Naive thymus-derived CD8-positive, alpha-beta T cell (primary cell): ENCODE measurements at regions not wholly inside any gene's neighbourhood (a gene's known extent, or its start where the extent isn't known, plus 50 kb on each side); places are given as distances from the start of the nearest gene placed in this dataset.

Experiments used
- ATAC-seq, 2 donors: fragments of 150-1000 bp; cut with Tn5 transposase in 1 of 2; sonication (Bioruptor Pico), chemical (Tn5 transposase) in 1 of 2; 1 replicate in 1 of 2; 2 replicates in 1 of 2; pipeline ENCODE4 v1.10.0; 2021; ENCODE audit warnings: mild to moderate bottlenecking in 2 of 2, moderate library complexity in 2 of 2
- POLR2A ChIA-PET: fragments of 350-600 bp; sonication (Branson Sonifier 250); formaldehyde crosslinking; loops from one replicate; lab custom pipeline; 2021; ENCODE audit warnings: antibody characterized with exemption; lab: Charles Lee
- DNase-seq, 10 donors: peaks; one replicate each; pipeline versions ENCODE4 v3.0.0 to v3.0.0-alpha.2; 2020 to 2022
- H3K27ac Mint-ChIP-seq, 10 donors: one replicate each; pipeline ENCODE4 v1.8.0; 2020 to 2022; ENCODE audit warnings: mild to moderate bottlenecking in 10 of 10, mixed read lengths in 10 of 10, moderate library complexity in 4 of 10, inconsistent platforms in 1 of 10
- H3K27me3 Mint-ChIP-seq, 5 donors: one replicate each; pipeline ENCODE4 v1.8.0; 2021 to 2022; ENCODE audit warnings: mixed read lengths in 5 of 5
- H3K36me3 Mint-ChIP-seq, 3 donors: one replicate each; pipeline ENCODE4 v1.8.0; 2020 to 2022; ENCODE audit warnings: mixed read lengths in 3 of 3, mild to moderate bottlenecking in 2 of 3, inconsistent platforms in 1 of 3
- H3K4me1 Mint-ChIP-seq, 4 donors: one replicate each; pipeline ENCODE4 v1.8.0; 2021 to 2022; ENCODE audit warnings: mixed read lengths in 4 of 4
- H3K4me3 Mint-ChIP-seq, 10 donors: one replicate each; pipeline ENCODE4 v1.8.0; 2020 to 2022; ENCODE audit warnings: mild to moderate bottlenecking in 10 of 10, mixed read lengths in 10 of 10, moderate library complexity in 6 of 10, inconsistent platforms in 1 of 10
- H3K9me3 Mint-ChIP-seq, 9 donors: one replicate each; pipeline ENCODE4 v1.8.0; 2020 to 2022; ENCODE audit warnings: mixed read lengths in 9 of 9, mild to moderate bottlenecking in 3 of 9, inconsistent platforms in 1 of 9, moderate library complexity in 1 of 9

DNA sequence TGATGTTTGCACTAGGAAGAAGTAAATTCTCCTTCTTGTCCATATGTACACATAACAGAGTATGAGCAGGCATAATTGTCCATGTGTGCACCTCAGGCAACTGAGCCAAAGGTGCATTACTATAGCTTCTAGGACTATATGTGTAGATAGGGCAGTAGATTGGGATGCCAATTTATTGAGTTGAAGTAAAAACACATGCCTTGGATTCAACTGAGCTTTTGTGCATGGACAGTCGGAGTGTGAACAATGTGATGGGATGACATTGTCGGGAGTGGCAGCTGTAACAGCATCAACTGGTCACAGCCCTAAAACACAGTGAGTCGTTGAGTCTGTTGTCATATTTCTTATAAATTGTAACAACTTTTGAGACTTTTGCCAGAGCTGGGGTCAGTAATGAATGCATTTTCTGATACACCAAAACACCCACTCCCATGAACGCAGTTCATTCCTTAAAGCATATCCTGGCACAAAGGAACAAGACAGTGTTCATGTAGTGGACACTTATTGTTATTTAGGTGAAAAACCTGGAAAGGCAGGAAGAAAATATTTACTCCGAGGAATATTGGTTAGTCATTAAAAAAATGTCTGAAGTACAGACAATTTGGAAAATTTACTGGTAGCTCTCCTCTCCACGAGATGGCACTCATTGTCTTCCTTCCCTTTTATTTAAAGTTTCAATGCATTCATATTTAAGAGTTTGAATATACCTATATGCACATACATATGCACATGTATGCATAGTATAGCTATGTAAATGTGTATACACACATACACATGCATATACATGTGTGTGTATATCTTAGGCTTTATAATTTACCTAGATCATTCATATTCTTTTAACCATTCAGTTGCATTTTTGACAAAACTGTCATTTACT is 302.0 kb upstream of the STXBP5 start:
- no peaks in the 10 kb centered on the region for H3K27me3 Mint-ChIP-seq
- no peaks in the 10 kb centered on the region for H3K9me3 Mint-ChIP-seq
- DNase-seq: peak in 2 of 10 donors; percentile 1 to 4
- H3K36me3 Mint-ChIP-seq: no peaks in the 10 kb centered on the region
- H3K27ac Mint-ChIP-seq: no peak overlapping the region
- no peak for ATAC-seq
- no peak overlapping the region for H3K4me3 Mint-ChIP-seq
- no peaks in the 10 kb centered on the region for H3K4me1 Mint-ChIP-seq
- POLR2A ChIA-PET: no interaction called here

DNA sequence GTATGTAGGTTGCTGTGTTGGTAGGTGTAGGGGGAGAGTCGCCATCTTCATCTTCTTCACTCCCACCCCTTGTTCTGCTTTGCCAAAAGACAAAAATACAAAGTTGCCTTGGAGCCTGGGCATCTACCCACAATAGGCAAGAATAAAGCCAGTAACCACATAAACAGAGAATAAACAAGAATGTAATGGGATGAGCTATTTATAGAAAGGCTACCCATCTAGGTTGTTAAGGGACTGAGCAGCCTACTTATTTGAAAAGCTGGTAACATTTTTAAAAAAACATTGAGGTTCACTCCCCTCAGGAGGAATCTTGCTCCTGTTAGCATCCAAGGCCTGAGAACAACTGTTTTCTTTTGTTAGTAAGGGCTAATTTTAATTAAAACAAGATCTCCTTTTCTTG is 301.4 kb upstream of the STXBP5 start:
- Mint-ChIP-seq H3K9me3 (no peaks in the 10 kb centered on the region), H3K27me3 (no peaks in the 10 kb centered on the region), H3K4me3 (no peak overlapping the region), H3K36me3 (no peaks in the 10 kb centered on the region), H3K4me1 (no peaks in the 10 kb centered on the region), H3K27ac (no peak overlapping the region)
- DNase-seq: no peak
- ATAC-seq: no peak
- POLR2A ChIA-PET: no interaction called here

DNA sequence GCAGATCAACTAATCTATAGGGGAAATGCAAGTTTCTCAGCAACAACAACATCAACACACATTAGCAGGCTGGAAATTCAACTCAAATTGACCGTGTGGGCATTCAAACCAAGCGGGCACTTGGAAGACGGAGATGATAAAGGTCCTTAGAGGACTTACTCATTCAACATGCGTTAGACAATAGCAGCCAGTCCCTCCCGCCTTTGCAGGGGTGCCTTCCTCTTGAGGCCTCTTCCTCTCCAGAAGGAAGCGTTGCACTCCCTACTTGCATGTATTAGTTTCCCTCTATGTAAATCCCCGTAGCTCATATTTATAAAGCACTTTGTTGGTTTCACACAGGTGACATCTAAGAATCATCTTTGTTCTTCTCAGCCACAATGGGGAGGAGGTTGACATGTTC is 300.8 kb upstream of the STXBP5 start:
- no peaks in the 10 kb centered on the region for H3K27me3 Mint-ChIP-seq
- ATAC-seq (no peak), DNase-seq (no peak)
- no peaks in the 10 kb centered on the region for H3K4me1 Mint-ChIP-seq
- no peaks in the 10 kb centered on the region for H3K9me3 Mint-ChIP-seq
- POLR2A ChIA-PET: no interaction called here
- no peak overlapping the region for H3K4me3 Mint-ChIP-seq
- no peaks in the 10 kb centered on the region for H3K36me3 Mint-ChIP-seq
- no peak overlapping the region for H3K27ac Mint-ChIP-seq

DNA sequence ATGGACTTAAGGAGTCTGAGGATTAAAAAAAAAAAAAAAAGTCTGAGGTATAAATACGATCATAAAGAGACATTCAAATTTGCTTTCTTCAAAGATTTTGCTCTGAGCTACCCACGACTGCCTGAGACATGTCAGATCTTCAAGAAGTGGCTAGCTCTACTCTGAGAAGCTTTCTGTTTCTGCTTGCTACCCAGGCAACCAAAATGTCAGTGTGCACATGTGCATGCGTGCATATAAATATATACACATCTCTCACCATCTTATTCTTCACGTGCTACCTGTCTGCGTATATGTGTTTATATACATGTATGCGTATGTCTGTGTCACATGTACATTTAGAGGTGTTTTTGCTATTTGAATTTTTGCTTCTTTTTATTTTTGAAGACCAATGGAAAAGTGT is 299.6 kb upstream of the STXBP5 start:
- Mint-ChIP-seq H3K4me3 (no peak overlapping the region), H3K4me1 (no peaks in the 10 kb centered on the region), H3K27me3 (no peaks in the 10 kb centered on the region), H3K27ac (no peak overlapping the region), H3K36me3 (no peaks in the 10 kb centered on the region), H3K9me3 (no peaks in the 10 kb centered on the region)
- no peak for ATAC-seq
- DNase-seq: no peak
- POLR2A ChIA-PET: no interaction called here

DNA sequence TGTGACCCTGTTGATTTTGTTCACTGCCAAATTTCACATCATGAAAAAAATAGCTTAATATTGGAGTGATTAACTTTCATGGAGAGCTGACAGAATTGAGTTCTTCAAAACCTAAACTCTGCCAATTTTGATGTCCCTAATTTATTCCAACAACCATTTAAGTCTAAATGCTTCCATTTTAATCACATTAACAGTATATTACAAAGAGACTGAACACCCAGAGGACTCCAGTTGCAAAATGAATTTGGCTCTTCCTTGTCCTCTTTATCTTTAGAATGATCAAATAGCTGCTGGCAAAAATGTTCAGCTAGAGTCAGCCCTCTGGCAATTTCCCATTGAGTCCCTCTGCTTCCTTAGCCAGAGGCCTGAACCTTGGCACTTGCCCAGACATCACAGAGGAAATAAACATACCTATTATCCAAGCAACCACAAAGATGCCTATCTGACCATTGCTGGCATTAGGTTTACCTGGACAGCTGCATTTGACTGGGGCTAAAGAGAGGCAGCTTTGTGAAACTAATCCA is 299.0 kb upstream of the STXBP5 start:
- no peaks in the 10 kb centered on the region for H3K36me3 Mint-ChIP-seq
- POLR2A ChIA-PET: interaction anchor here (0.6 kb wide), 1 partner anchor 293 kb away, joined by 3 read pairs; no protein-coding TSS in a partner anchor
- no peaks in the 10 kb centered on the region for H3K27me3 Mint-ChIP-seq
- ATAC-seq (no peak), DNase-seq (no peak)
- no peaks in the 10 kb centered on the region for H3K9me3 Mint-ChIP-seq
- H3K4me1 Mint-ChIP-seq: no peaks in the 10 kb centered on the region
- no peak overlapping the region for H3K4me3 Mint-ChIP-seq
- peak overlapping the region in 1 of 10 donors; percentile 31 for H3K27ac Mint-ChIP-seq

DNA sequence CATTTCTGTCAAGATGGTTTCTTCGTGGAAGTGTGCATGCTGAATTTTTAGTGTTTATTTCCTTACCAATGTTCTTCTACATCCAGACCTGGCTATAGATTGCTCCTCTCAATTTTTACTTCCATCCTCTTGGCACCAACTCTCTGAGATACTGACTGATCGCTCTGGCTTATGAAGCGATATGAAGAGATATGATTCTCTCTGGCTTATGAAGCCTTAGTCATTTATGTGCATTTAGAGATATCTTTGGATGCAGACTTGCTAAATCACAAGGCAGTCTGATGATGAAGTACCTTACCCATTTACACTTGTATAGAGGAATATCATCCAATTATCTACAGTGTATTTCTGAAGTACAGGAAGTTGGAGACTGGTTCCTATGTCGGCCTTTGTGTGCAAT is 295.4 kb upstream of the STXBP5 start:
- no peak overlapping the region for H3K4me3 Mint-ChIP-seq
- ATAC-seq (no peak), DNase-seq (no peak)
- H3K9me3 Mint-ChIP-seq: no peaks in the 10 kb centered on the region
- no peaks in the 10 kb centered on the region for H3K4me1 Mint-ChIP-seq
- peaks cover 0 to 13% (median 4%) of the 10 kb centered on the region in 5 donors for H3K27me3 Mint-ChIP-seq
- no peak overlapping the region for H3K27ac Mint-ChIP-seq
- POLR2A ChIA-PET: no interaction called here
- no peaks in the 10 kb centered on the region for H3K36me3 Mint-ChIP-seq

DNA sequence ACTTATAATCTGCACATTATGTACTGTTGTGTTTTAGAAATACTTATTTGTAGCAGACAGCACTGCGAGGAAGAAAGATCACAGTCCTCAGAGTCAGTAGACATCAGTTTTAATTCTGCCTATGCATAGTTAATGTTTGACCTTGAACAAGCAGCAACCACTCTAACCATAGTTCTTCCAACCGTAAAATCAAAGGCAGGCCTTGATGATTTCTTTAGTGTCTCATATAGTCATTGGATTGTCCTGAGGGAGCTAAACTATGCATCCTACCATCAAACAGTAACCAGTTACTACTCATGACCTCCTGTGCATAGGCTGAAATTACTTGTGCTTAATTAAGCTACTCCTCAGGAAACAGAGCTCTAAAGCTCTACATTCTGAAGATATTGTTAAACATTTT is 294.8 kb upstream of the STXBP5 start:
- ATAC-seq (no peak), DNase-seq (no peak)
- Mint-ChIP-seq H3K4me3 (no peak overlapping the region), H3K4me1 (peaks cover 2 to 5% (median 4%) of the 10 kb centered on the region in 4 donors), H3K36me3 (no peaks in the 10 kb centered on the region), H3K27me3 (peaks cover 2 to 19% (median 8%) of the 10 kb centered on the region in 5 donors), H3K9me3 (no peaks in the 10 kb centered on the region), H3K27ac (no peak overlapping the region)
- POLR2A ChIA-PET: no interaction called here

DNA sequence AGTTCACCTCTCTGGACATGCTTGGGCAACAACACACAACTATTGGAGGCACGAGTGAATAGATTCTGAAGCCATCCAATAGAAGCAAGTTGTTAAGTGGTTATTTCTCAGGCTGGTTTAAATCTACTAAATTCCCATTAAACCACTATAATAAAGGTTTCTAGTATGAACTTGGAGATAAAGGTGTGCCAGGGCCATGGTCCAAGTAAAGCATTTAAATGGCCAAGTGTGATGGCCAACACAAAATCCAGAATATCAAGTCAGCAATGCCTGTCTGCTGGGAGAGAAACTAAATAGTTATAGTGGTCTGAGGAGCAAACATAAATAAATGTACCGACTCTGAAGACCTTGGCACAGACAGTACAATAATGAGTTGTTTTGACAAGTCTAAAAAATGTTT is 294.3 kb upstream of the STXBP5 start:
- H3K36me3 Mint-ChIP-seq: no peaks in the 10 kb centered on the region
- no peak overlapping the region for H3K27ac Mint-ChIP-seq
- peaks cover 2 to 20% (median 8%) of the 10 kb centered on the region in 5 donors for H3K27me3 Mint-ChIP-seq
- H3K4me3 Mint-ChIP-seq: no peak overlapping the region
- POLR2A ChIA-PET: no interaction called here
- no peaks in the 10 kb centered on the region for H3K9me3 Mint-ChIP-seq
- peaks cover 2 to 6% (median 4%) of the 10 kb centered on the region in 4 donors for H3K4me1 Mint-ChIP-seq
- ATAC-seq (no peak), DNase-seq (no peak)

DNA sequence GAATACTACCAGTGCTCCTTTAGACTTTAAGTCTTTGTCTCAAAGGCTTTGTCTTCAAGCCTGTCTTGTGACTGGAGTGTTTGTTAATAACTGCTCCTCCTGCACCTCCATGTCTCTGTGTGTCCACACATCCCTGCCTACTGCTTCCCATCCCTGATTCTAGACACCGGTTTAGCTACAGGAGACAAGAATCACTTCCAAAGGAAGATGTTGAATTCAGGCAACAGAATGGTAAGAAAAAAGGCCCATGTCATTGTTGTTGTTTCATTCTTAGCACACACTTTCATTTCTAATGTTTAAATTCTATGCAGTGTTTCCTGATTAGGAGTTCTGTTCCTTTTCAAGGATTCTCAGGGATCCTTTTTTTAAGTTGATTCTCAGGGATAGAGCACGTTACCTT is 293.6 kb upstream of the STXBP5 start:
- POLR2A ChIA-PET: no interaction called here
- no peak for ATAC-seq
- H3K4me3 Mint-ChIP-seq: no peak overlapping the region
- no peak overlapping the region for H3K27ac Mint-ChIP-seq
- H3K36me3 Mint-ChIP-seq: no peaks in the 10 kb centered on the region
- no peaks in the 10 kb centered on the region for H3K9me3 Mint-ChIP-seq
- no peak for DNase-seq
- H3K4me1 Mint-ChIP-seq: peaks cover 2 to 6% (median 4%) of the 10 kb centered on the region in 4 donors
- peaks cover 2 to 20% (median 8%) of the 10 kb centered on the region in 5 donors for H3K27me3 Mint-ChIP-seq

DNA sequence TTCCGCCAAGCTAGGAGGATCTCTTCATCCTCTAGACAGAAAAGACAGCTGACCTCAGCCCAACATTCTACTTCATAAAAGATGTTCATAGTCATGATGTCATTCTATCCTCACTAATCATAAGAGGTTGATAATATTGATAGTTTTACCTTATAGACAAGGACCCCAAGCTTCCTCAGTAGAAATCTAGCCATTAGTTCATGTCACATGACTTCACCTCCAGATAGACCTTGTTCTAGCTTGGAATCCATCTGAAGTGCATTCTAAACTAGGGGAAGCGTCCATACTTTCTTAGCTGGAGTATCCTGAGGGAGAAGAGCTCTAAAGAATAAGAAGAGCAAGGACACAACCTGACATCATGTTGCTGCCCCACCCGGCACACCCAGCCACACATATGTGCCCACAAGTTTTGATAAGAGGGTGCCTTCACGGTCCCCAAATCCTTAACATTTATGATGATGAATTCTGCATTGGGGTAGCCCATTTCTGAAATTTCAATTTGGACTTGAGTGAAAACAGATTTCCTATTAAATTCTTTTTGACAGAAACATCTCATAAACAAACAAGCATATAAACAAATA is 292.5 kb upstream of the STXBP5 start:
- peak overlapping the region in 1 of 10 donors; percentile 15 for H3K27ac Mint-ChIP-seq
- no peak overlapping the region for H3K4me3 Mint-ChIP-seq
- POLR2A ChIA-PET: no interaction called here
- H3K9me3 Mint-ChIP-seq: no peaks in the 10 kb centered on the region
- no peaks in the 10 kb centered on the region for H3K36me3 Mint-ChIP-seq
- peaks cover 2 to 20% (median 8%) of the 10 kb centered on the region in 5 donors for H3K27me3 Mint-ChIP-seq
- DNase-seq: no peak
- ATAC-seq: no peak
- H3K4me1 Mint-ChIP-seq: peaks cover 2 to 6% (median 4%) of the 10 kb centered on the region in 4 donors

DNA sequence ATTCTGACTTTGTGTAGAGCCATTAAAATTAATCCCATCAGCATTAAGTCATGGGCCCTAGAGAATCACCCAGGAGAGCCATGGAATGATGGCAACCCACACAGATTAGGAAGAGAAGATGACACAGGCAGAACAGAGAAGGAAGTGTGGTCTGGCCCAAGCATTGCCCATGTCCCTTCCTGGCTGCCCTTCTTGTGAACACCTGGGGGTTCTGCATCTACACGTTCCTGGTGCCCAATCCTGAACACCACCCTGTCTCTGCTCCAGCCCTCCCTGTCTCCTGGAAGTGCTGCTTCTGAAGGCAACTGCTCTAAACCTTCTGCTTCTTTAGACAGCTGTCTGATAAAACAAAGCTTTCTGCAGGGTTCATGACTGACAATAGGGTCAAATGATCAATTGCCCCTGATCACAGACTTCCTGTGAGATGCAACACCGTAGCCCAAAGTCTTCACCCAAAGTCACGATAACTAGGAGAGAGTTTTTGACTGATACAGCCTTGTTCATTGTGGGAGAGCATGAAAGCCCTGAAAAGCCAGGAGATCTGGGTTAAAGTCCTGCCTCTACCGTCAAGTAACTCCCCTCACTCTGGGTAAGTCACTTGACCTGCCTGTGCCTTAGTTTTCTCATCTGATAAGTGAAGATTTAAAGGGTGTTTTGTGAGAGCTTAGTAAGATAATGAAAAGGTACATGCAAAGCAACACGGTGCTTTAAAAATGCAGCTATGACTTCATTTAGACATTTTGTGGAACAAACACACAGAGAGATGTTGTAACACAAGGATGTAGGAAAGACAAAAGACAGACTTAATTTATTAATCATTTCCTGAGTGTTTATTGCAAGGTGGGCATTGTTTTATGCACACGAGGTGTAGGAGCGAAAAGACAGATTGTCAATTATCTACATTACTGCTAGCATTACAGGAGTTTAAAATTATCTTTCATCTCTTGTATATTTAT is 291.2 kb upstream of the STXBP5 start:
- DNase-seq: no peak
- no peak overlapping the region for H3K27ac Mint-ChIP-seq
- H3K36me3 Mint-ChIP-seq: no peaks in the 10 kb centered on the region
- H3K27me3 Mint-ChIP-seq: peaks cover 2 to 20% (median 8%) of the 10 kb centered on the region in 5 donors
- H3K4me3 Mint-ChIP-seq: no peak overlapping the region
- POLR2A ChIA-PET: no interaction called here
- no peaks in the 10 kb centered on the region for H3K9me3 Mint-ChIP-seq
- peaks cover 2 to 6% (median 4%) of the 10 kb centered on the region in 4 donors for H3K4me1 Mint-ChIP-seq
- no peak for ATAC-seq

DNA sequence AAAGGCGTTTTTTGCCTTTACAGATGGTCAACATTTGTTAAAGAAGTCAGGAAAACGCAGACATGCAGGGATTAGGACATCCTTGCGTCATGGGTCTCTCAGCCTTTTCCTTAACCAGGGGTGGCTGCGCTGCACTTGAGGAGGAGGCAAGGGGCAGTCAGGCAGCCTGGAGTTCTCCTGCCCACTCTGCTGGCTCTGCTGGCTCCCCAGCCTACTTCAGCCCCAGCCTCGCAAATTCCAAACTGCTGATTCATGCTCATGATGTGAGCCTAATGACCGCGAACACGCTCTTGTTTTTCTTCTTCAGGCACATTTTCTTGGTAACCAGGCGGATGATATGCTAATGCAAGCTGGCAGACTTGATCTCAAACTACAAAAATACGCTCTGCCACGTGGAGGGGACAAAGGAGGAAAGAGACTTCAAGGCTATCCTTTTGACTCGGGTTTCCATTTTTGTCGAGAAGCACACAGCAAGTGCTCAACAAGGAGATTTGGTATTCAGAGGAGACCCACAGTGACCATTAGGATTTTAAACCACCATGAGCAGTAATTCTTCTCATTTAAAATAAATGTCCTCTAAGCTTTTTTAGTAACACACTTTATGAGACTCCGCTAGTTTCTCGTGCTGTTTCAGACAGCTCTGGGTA is 290.3 kb upstream of the STXBP5 start:
- no peaks in the 10 kb centered on the region for H3K9me3 Mint-ChIP-seq
- peak overlapping the region in 1 of 10 donors; percentile 2 for H3K4me3 Mint-ChIP-seq
- POLR2A ChIA-PET: no interaction called here
- H3K36me3 Mint-ChIP-seq: no peaks in the 10 kb centered on the region
- DNase-seq (no peak), ATAC-seq (no peak)
- H3K4me1 Mint-ChIP-seq: peaks cover 2 to 6% (median 4%) of the 10 kb centered on the region in 4 donors
- peaks cover 2 to 20% (median 8%) of the 10 kb centered on the region in 5 donors for H3K27me3 Mint-ChIP-seq
- H3K27ac Mint-ChIP-seq: no peak overlapping the region
